CMK (cell line): ENCODE measurements at regions not wholly inside any gene's neighbourhood (a gene's known extent, or its start where the extent isn't known, plus 50 kb on each side); places are given as distances from the start of the nearest gene placed in this dataset.
A peak's percentile ranks its signal among the peaks of the same experiment; 100 is the strongest.

Experiments used
- DNase-seq: peaks from one replicate; pipeline ENCODE4 v3.0.0-alpha.2; 2010; ENCODE audit warnings: low read depth

GRCh38 chr1:228977307-228977706 lies 242.0 kb downstream of the RHOU start:
- no peak for DNase-seq

GRCh38 chr1:228977741-228978140 lies 242.5 kb downstream of the RHOU start:
- DNase-seq = no peak

- no peak for DNase-seq
These were observed 243.4 kb downstream of the RHOU start for GRCh38 chr1:228978484-228979324.

- DNase-seq = no peak
These were observed 244.0 kb downstream of the RHOU start for GRCh38 chr1:228979325-228979699.

GRCh38 chr1:228979774-228980173 lies 244.5 kb downstream of the RHOU start:
- DNase-seq = no peak

GRCh38 chr1:228980232-228980937 lies 245.1 kb downstream of the RHOU start:
- no peak for DNase-seq

GRCh38 chr1:228982637-228983036 lies 247.4 kb downstream of the RHOU start:
- DNase-seq = no peak

GRCh38 chr1:228983231-228983660 lies 248.0 kb downstream of the RHOU start:
- DNase-seq = no peak

- no peak for DNase-seq
These were observed 248.4 kb downstream of the RHOU start for GRCh38 chr1:228983661-228984060.

GRCh38 chr1:228984107-228984506 lies 248.8 kb downstream of the RHOU start:
- DNase-seq = no peak

GRCh38 chr1:228984646-228985631 lies 249.7 kb downstream of the RHOU start:
- no peak for DNase-seq

GRCh38 chr1:228985661-228986060 lies 250.4 kb downstream of the RHOU start:
- DNase-seq = no peak

- DNase-seq = no peak
These were observed 251.0 kb downstream of the RHOU start for GRCh38 chr1:228986093-228986904.

- DNase-seq = no peak
These were observed 252.0 kb downstream of the RHOU start for GRCh38 chr1:228987286-228987685.

- DNase-seq = no peak
These were observed 252.6 kb downstream of the RHOU start for GRCh38 chr1:228987736-228988506.

GRCh38 chr1:228988664-228989063 lies 253.4 kb downstream of the RHOU start:
- DNase-seq = no peak

GRCh38 chr1:228989176-228989575 lies 253.9 kb downstream of the RHOU start:
- no peak for DNase-seq

GRCh38 chr1:228989676-228989991 lies 254.4 kb downstream of the RHOU start:
- no peak for DNase-seq

GRCh38 chr1:228989992-228990827 lies 254.9 kb downstream of the RHOU start:
- DNase-seq = peak; percentile 93
